AG08395 (cell line): ENCODE measurements at regions not wholly inside any gene's neighbourhood (a gene's known extent, or its start where the extent isn't known, plus 50 kb on each side); places are given as distances from the start of the nearest gene placed in this dataset.
"Not testable (repeated sequence)": the region's sequence is repeated elsewhere in the genome, so short reads cannot be mapped to it uniquely, and the experiment has no call there.

Experiments
- DNase-seq: peaks from one replicate; pipeline ENCODE4 v3.0.0; 2012; ENCODE audit warnings: mixed read lengths, low spot score

DNA sequence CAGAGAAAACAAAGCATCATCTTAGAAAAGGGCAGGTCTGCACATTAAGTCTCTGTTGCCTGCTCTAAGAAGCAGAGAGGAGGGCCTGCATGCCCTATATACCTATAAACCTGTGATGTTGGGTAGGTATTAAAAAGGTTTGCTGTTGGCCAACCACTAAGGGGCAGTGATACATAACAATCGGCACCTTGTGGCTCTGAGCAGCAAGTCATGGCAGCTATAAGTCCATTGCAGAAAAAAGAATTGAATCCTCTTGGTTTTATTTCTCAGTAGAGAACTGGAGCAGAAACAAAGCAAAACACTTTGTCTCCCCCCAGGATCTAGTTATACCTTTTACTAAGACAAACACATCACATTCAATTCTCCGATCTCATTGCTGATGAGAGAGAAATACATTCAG lies 1364.4 kb downstream of the STIM2 start:
- DNase-seq, result peak; percentile 29

DNA sequence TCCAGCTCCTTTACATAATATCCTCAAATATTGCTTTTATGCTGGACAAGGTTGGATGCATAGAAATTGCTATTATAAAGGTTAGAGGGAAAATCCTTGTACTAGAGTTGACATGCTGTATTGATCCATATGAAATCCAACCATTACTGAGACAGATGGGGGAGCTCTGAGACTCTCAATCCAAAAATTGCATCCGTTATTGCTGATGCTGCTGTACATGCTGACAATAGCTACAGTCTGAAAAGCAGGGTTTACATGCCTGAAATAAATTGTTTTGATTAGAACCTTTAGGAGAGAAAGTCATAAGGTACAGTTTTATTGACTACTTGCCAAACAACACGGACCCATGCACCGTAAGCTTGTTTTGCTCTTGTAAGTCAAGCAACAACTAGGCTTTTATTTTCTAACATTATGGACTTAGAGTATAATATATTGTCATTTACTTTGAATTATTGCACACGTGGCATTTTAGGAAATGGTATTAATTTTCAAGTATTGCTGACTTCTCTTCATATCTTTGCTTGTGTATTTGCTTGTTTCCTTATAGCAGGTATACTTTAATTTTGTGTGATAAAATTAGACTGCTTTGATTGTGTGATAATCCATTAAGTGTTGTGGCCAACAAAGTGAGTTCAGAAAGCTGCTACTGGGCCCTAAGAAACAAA lies 1365.2 kb downstream of the STIM2 start:
- DNase-seq, result no peak

GRCh38 chr4:28226962-28227361 lies 1366.3 kb downstream of the STIM2 start:
- DNase-seq, result no peak

DNA sequence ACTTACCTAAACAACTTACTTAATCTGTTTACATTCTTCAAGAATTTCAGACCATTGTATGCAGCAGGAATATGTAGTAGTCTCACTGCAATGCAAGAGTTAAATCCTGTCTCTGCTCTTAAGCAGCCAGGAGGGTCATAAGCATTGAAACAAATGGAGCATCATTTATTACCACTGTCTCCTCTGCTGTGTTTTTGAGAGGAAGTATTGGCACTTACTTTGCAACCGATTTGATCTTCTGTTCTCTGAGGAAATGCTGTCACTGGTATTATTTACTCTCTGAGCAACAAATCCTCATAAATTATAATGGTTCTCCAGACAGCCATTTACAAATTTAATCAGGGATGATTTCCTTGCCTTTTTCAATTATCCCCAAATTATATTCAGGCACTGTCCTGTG lies 1367.1 kb downstream of the STIM2 start:
- no peak for DNase-seq

GRCh38 chr4:28228561-28229491 lies 1368.2 kb downstream of the STIM2 start:
- DNase-seq, result peak; percentile 19

DNA sequence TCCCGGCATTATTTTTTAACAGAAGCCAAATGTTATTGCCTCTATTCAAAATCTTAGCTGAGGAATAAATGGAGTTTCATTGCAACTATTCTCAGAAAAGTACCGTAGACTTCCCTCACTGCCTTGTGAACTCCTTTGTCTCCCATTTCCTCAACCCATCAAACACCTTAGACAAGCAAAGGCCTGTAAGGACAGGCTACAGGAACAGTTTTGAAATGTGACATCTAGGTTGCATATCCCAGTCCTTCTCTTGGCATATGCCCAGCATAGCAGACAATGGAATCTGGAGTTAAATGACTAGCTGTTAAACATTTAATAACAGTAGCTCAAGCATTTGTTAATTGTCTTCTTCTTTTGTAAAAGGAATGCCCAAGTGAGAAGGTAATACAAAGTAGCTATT lies 1371.7 kb downstream of the STIM2 start:
- DNase-seq, result no peak

- no peak for DNase-seq
These were observed 1372.3 kb downstream of the STIM2 start for GRCh38 chr4:28232951-28233350.

DNA sequence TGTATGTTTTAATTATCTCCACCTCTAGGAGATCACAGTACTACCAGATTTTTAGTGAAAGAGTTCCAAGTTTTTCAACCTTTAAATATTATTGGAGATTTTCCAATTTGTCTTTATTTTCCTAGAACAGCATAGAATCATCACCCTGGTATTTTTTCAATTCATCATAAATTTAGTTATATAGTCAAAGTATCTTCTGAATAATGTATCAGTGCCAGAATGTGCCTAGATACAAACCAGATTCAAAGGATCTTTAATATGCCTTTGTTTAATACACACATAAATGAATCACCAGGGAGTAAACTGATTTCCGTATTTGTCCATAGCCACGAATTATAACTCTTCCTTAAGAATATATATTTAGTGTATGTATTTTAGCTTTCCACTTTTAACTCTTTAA lies 1373.1 kb downstream of the STIM2 start:
- no peak for DNase-seq

DNA sequence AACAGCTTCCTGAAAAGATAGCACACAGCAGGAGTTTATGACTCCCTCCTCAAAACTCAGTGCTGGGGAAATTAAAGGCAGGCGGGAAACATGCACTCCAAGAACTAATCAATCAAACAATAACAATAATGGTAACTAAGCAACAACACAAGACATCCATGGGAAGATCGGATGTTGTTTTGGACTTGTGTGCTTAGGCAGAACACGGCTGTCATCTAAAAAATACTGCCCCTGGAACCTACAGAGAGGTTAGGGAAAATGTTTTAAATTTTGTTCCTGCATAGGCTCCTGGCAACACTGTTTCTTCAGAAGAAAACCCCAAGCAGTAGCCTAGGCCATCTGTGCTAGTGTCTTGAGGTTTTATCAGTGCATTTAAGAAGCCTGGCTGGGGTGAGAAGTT lies 1378.2 kb downstream of the STIM2 start:
- DNase-seq, result no peak

DNA sequence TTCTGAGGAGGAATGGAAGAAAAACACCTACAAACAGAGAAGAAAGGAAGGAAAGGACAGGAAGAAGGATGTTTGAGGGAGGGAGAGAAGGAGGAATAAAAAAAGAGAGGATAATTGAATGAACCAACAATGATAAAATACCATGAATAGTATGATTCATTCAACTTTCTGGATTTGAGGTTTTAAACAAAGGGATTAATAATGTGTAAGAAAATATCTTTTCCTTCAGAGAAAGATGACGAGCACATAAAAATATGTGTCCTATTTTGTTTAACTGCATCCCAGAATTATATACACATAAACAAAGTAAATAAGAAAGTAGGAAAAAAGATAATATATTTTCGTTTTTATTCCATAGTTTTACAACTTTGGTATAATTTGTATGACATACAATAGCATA lies 1380.4 kb downstream of the STIM2 start:
- DNase-seq, result no peak

- DNase-seq, result no peak
These were observed 1387.2 kb downstream of the STIM2 start for GRCh38 chr4:28247805-28248204.

GRCh38 chr4:28248269-28248668 lies 1387.6 kb downstream of the STIM2 start:
- no peak for DNase-seq

DNA sequence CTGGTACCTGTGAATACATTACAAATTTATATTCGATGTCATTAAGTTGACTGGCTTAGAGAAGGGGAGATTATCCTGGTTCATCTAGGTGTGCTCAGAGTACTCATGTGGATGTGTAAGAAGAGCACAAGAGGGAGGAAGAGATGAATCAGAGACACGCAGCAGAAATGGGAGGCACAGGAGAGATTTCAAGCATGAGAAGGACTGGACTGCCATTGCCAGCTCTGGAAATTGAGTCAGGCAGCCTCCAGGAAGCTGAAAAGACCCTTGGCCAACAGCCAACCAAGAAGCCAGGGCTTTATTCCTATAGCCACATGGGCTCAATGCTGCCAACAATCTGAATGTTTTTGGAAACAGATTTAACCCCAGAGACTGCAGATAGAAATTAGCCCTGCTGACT lies 1390.0 kb downstream of the STIM2 start:
- DNase-seq, result no peak

DNA sequence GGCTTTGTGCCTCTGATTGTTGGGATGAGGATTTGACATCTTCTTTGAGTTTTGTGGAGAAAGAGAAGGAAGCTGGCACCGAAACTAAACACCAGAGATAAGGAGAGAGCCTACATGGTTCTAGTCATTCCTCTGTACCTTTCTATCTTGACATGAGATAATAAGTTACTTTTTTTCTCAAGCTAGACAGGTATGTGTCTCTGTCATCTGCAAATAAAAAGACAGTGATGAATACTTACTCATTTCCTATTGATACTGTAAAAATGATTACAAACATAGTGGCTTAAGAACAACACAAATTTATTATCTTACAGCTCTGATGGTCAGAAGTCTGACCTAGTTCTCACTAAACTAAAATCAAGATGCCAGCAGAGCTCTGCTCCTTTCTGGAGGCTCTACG lies 1391.2 kb downstream of the STIM2 start:
- no peak for DNase-seq

GRCh38 chr4:28254003-28254402 lies 1393.4 kb downstream of the STIM2 start:
- DNase-seq, result no peak

- no peak for DNase-seq
These were observed 1395.7 kb downstream of the STIM2 start for GRCh38 chr4:28256295-28256694.

DNA sequence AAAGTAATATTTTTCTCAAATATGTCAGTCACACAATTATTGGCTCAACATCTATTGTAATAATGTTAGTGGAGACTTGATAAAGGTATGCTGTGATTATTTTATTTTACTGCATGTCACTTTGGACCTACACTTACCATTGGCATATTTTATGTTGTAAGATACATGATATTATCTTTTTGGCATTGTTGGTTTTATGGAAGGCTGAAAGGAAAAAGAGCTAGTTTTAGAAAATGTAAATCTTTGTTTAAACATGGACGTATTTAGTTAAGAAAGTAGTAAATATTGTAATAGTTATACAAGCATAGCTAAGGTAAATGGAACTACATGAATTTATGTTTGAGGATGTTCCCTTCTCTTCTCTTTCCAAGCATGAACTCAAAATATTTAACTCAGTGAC lies 1399.3 kb downstream of the STIM2 start:
- DNase-seq, result no peak

- DNase-seq, result no peak
These were observed 1406.5 kb downstream of the STIM2 start for GRCh38 chr4:28267166-28267565.

GRCh38 chr4:28269426-28269825 lies 1408.8 kb downstream of the STIM2 start:
- DNase-seq, result no peak

GRCh38 chr4:28277931-28278330 lies 1417.3 kb downstream of the STIM2 start:
- DNase-seq, result no peak

GRCh38 chr4:28278676-28279075 lies 1418.0 kb downstream of the STIM2 start:
- DNase-seq, result no peak

DNA sequence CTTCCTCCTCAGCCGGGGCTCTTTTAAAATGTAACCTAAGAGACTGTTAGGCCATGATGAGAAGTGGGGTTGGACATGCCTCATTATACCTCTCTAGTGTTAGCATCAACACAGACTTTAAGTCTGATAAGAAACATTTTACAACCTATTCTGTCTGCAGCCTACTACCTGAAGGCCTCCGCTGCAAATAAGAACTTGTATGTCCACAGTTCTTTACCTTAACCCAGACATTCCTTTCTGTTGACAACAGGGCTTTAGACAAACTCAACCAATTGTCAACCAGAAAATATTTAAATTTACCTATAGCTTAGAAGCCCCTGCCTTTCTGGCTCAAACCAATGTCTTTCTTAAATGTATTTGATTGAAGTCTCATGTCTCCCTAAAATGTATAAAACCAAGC lies 1418.6 kb downstream of the STIM2 start:
- no peak for DNase-seq

DNA sequence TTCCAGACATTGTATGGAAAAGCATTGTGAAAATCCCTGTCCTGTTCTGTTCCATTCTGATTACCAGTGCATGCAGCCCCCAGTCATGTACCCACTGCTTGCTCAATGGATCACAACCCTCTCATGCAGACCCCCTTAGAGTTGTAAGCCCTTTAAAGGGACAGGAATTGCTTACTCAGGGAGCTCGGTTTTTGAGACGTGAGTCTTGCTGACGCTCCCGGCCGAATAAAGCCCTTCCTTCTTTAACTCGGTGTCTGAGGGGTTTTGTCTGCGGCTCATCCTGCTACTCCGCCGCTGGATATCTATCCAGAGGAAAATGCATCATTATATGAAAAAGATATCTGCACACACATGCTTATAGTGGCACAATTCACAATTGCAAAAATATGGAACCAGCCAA lies 1425.6 kb downstream of the STIM2 start:
- DNase-seq, result not testable (repeated sequence)

- peak; percentile 89 for DNase-seq
These were observed 1427.2 kb downstream of the STIM2 start for GRCh38 chr4:28287831-28288233.
